ENCODE measurements at regions not wholly inside any gene's neighbourhood (a gene's known extent, or its start where the extent isn't known, plus 50 kb on each side); places are given as distances from the start of the nearest gene placed in this dataset.
"Not testable (repeated sequence)": the region's sequence is repeated elsewhere in the genome, so short reads cannot be mapped to it uniquely, and the experiment has no call there.

DNA sequence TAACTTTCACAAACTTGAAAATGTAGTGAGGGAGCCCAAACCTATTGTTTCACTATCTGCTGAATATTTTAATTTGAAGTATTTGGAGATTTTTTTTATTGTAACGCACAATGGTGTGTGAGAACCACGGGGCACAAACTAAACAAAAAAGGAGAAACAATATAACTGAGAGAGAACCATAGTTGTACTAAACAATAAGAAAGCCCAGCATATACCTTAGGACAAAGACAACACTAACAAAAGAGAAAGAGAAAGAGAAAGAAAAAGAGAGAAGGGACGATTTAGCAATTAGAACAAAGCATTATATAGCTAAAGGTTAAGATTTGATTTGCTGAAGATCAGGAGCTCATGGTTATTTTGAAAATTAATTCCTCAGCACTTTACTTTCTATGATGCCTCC, 906.0 kb upstream of the NXPH2 start:
- DNase-seq (ENCODE audit: low read depth): no peak
- H3K4me3 ChIP-seq (ENCODE audit: low read length): no peak overlapping the region
- TF ChIP-seq, protein P1, sequence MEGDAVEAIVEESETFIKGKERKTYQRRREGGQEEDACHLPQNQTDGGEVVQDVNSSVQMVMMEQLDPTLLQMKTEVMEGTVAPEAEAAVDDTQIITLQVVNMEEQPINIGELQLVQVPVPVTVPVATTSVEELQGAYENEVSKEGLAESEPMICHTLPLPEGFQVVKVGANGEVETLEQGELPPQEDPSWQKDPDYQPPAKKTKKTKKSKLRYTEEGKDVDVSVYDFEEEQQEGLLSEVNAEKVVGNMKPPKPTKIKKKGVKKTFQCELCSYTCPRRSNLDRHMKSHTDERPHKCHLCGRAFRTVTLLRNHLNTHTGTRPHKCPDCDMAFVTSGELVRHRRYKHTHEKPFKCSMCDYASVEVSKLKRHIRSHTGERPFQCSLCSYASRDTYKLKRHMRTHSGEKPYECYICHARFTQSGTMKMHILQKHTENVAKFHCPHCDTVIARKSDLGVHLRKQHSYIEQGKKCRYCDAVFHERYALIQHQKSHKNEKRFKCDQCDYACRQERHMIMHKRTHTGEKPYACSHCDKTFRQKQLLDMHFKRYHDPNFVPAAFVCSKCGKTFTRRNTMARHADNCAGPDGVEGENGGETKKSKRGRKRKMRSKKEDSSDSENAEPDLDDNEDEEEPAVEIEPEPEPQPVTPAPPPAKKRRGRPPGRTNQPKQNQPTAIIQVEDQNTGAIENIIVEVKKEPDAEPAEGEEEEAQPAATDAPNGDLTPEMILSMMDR (conservative IDR thresholded peaks at IDR 0.05; ENCODE audit: low read depth, low read length): no peak

DNA sequence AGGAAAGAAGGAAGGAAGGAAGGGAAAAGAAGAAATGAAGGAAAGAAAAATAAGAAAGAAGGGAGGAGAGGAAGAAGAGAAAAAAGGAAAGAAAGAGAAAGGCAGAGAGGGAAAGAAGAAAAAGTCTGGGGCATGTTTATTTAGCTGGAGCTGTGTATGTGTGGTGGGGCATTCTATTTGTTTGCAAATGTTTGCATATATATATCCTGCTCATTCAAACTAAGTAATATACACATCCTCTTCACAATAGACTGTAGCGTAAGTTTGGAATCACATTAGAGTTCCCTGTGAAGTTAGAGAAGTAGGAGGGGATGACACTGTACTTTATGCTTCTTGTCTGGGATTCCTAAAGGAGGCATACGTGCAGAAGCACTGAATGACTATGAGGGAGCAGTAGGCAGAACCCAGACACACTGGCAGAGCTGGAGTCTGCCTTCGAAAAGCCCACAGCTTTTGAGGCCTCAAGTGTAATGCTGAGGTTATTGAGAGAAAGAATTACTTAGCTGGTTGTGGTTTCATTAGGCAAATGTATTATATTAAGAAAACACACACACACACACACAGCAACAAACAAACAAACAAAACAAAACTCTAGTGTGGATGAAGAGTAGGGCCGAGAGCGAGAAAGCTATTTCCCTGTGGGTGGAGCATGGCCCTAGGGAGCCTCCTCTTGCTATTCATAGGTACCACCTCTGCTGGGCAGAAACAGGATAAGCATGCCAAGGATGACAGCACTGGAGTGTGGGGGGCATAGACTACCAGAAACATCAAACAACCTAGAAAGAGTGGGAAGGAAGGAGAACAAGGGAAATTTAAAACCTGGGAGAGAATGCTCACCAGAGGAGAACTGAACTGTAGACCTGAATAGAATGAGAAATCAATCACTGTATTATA, 905.1 kb upstream of the NXPH2 start:
- DNase-seq (ENCODE audit: low read depth): no peak
- TF ChIP-seq, protein P1 (conservative IDR thresholded peaks at IDR 0.05; ENCODE audit: low read depth, low read length): no peak
- no peak overlapping the region for H3K4me3 ChIP-seq (ENCODE audit: low read length)

DNA sequence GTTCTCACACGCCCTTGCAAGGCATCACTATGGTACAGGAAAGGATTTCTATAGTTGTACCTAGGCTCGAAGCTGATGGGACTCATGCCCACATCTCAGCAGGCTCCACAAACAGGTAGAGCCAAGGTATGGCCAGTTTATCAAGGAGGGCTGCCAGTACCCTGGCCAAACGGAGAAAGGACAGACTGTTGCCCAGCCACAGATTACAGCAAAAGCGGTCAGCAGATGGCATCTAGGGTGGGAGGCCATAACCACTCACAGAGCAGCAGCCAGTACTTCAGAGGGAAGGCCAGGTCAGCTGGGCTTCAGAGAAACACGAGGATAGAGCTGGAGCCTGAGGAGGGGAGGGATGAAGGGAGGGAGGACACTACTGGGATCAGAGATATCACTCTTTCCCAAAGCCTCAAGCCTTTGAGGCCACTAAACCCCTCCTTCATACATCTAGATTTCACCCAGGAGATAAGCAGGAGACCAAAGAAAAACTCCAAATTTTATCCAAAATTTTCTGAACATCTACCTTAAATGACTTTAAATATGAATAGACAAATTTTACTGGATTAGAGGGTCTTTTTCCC, 904.2 kb upstream of the NXPH2 start:
- TF ChIP-seq, protein P1 (conservative IDR thresholded peaks at IDR 0.05; ENCODE audit: low read depth, low read length): no peak
- no peak overlapping the region for H3K4me3 ChIP-seq (ENCODE audit: low read length)
- DNase-seq (ENCODE audit: low read depth): no peak

DNA sequence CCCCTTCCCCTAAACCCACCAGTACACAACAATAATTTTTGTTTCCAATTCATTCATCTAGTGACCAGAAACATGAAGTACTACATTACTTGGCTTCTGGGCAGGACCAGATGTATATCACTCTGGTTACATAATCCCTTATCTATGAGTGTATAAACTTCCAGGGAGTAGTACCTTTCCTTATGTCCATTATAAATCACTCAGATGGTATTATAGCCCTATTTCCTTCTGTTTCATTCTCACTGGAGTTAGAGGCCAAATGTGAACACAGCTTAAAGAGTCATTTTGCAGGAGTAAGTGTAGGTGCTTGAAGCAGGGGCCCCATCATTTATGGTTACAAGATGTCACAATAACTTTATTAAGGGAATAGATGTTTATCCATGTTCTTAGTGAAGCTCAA, 894.4 kb upstream of the NXPH2 start:
- no peak overlapping the region for H3K4me3 ChIP-seq (ENCODE audit: low read length)
- no peak for DNase-seq (ENCODE audit: low read depth)
- TF ChIP-seq, protein P1 (conservative IDR thresholded peaks at IDR 0.05; ENCODE audit: low read depth, low read length): no peak

DNA sequence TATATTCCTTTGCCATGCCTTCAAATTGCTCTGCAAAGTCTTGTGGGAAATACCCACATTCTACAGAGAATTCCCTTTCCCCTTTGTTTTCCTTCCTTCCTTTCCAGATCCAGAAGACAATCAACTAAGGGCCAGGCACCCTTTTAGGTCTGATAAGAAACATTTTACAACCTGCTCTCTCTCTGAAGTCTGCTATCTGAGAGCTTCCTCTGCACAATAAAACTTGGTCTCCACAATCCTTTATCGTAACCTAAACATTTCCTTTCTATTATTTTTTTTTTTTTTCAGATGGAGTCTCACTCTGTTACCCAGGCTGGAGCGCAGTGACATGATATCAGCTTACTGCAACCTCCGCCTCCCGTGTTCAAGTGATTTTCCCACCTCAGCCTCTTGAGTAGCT, 893.3 kb upstream of the NXPH2 start:
- not testable (repeated sequence) for H3K4me3 ChIP-seq (ENCODE audit: low read length); DNase-seq (ENCODE audit: low read depth)

DNA sequence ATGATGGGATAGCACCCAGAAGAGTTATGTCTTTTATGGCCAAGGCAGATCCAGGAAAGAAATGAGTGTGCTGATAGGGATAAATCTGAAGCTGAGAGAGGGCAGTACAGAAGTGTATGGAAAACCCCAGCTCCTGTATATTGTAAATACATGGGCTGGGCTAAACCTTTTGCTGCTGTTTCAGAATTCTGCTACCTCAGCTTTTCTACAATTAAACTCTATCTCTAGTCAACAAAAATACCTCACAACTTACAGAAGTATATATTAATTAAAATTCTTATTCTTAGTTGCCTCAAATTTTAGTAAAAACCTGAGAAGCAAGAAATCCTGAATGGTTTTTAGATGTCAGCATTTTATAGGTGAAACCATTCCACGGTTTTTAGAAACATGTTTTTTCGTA, 889.5 kb upstream of the NXPH2 start:
- TF ChIP-seq, protein P1 (conservative IDR thresholded peaks at IDR 0.05; ENCODE audit: low read depth, low read length): no peak
- no peak for DNase-seq (ENCODE audit: low read depth)
- H3K4me3 ChIP-seq (ENCODE audit: low read length): no peak overlapping the region

DNA sequence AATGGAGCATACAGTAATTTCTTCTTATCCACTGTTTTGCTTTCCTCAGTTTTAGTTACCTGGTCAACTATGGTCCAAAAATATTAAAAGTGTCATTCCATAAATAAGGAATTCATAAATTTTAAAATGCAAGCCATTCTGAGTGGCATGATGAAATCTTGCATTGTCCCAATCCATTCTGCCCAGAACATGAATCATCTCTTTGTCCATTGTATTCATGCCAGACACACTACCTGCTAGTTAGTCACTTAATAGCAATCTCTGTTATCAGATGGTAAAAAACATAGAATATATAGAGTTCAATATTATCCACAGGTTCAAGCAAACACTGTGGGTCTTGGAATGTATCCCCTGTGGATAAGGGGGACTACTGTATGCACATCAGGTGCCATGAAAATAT, 872.2 kb upstream of the NXPH2 start:
- DNase-seq (ENCODE audit: low read depth): no peak
- no peak overlapping the region for H3K4me3 ChIP-seq (ENCODE audit: low read length)
- TF ChIP-seq, protein P1 (conservative IDR thresholded peaks at IDR 0.05; ENCODE audit: low read depth, low read length): no peak

All from retinal pigment epithelial cell (primary cell).